ENCODE measurements at regions not wholly inside any gene's neighbourhood (a gene's known extent, or its start where the extent isn't known, plus 50 kb on each side); places are given as distances from the start of the nearest gene placed in this dataset.

DNA sequence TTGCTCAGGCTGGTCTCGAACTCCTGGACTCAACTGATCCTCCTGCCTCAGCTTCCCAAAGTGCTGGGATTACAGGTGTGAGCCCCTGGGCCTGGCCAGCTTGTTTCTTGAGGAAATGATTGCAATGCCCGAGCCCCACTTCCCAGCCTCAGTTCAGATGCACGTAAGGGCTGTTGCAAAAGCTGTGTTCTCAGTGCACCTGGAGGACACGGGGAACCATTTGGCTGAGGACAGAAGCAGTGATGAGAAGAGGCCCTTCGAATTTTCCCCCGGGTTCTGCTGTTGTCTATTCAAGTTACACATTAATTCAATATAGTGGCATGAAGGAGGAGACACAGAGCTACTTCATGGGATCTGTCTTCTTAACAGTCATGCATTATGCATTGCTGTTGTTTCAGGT, 78.8 kb upstream of the WDR26 start:
- TF ChIP-seq, protein P1, sequence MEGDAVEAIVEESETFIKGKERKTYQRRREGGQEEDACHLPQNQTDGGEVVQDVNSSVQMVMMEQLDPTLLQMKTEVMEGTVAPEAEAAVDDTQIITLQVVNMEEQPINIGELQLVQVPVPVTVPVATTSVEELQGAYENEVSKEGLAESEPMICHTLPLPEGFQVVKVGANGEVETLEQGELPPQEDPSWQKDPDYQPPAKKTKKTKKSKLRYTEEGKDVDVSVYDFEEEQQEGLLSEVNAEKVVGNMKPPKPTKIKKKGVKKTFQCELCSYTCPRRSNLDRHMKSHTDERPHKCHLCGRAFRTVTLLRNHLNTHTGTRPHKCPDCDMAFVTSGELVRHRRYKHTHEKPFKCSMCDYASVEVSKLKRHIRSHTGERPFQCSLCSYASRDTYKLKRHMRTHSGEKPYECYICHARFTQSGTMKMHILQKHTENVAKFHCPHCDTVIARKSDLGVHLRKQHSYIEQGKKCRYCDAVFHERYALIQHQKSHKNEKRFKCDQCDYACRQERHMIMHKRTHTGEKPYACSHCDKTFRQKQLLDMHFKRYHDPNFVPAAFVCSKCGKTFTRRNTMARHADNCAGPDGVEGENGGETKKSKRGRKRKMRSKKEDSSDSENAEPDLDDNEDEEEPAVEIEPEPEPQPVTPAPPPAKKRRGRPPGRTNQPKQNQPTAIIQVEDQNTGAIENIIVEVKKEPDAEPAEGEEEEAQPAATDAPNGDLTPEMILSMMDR (IDR thresholded peaks at IDR 0.05) = no peak
- no peak for TF ChIP-seq POLR2A (IDR thresholded peaks at IDR 0.05)

Data from Peyer's patch (tissue), 4 donors.